ENCODE measurements at regions not wholly inside any gene's neighbourhood (a gene's known extent, or its start where the extent isn't known, plus 50 kb on each side); places are given as distances from the start of the nearest gene placed in this dataset.
"Not testable (repeated sequence)": the region's sequence is repeated elsewhere in the genome, so short reads cannot be mapped to it uniquely, and the experiment has no call there.

GRCh38 chr9:81069923-81070322, 619.4 kb downstream of the TLE1 start:
- TF ChIP-seq Cebpa-rat (IDR thresholded peaks at IDR 0.05) = no peak
- Histone ChIP-seq H3K4me2 (no peak overlapping the region), H3K27ac (no peak overlapping the region), H3K4me3 (no peak overlapping the region), H3K4me1 (no peaks in the 10 kb centered on the region; a peak in 1 of 20 replicates), H3K9me3 (replicated peaks in 1 of 11) (peaks cover 2 to 28% (median 9%) of the 10 kb centered on the region in 11 experiments; a peak in 16 of 22 replicates), H3K27me3 (no peaks in the 10 kb centered on the region), H3K36me3 (no peaks in the 10 kb centered on the region), H4K20me1 (no peaks in the 10 kb centered on the region), H3K9ac (no peak overlapping the region)

- H3K9me3 ChIP-seq (replicated peaks in 1 of 11) = peaks cover 9 to 35% (median 14%) of the 10 kb centered on the region in 11 experiments
- no peak for TF ChIP-seq Cebpa-rat (IDR thresholded peaks at IDR 0.05)
- H3K4me3 ChIP-seq = no peak overlapping the region
- H3K9ac ChIP-seq = no peak overlapping the region
- H3K36me3 ChIP-seq = no peaks in the 10 kb centered on the region
- H3K4me2 ChIP-seq = no peak overlapping the region
- H3K27me3 ChIP-seq = no peaks in the 10 kb centered on the region
- no peaks in the 10 kb centered on the region; a peak in 1 of 20 replicates for H3K4me1 ChIP-seq
- H3K27ac ChIP-seq = no peak overlapping the region
- H4K20me1 ChIP-seq = no peaks in the 10 kb centered on the region
Observed at GRCh38 chr9:81069038-81069795, 620.1 kb downstream of the TLE1 start.

- H3K36me3 ChIP-seq = peaks cover 0 to 11% (median 0%) of the 10 kb centered on the region in 11 experiments; a peak in 3 of 22 replicates
- H4K20me1 ChIP-seq, H3K27ac ChIP-seq, H3K9ac ChIP-seq, H3K4me2 ChIP-seq, H3K4me1 ChIP-seq, H3K27me3 ChIP-seq: not testable (repeated sequence)
- H3K9me3 ChIP-seq (replicated peaks in 1 of 11) = peaks cover 35 to 60% (median 44%) of the 10 kb centered on the region in 11 experiments
- H3K4me3 ChIP-seq = peak overlapping the region in 4 of 10 experiments; percentile 18 to 34 (median 28); a peak in 4 of 20 replicates
Observed at GRCh38 chr9:81062995-81063394, 626.4 kb downstream of the TLE1 start.

GRCh38 chr9:81058782-81059181, 630.6 kb downstream of the TLE1 start:
- H3K4me2 ChIP-seq = no peak overlapping the region
- no peak overlapping the region for H3K9ac ChIP-seq

GRCh38 chr9:81053298-81054025, 635.9 kb downstream of the TLE1 start:
- H3K4me2 ChIP-seq = peak overlapping the region in 2 of 11 experiments; percentile 34 to 38; a peak in 3 of 22 replicates
- no peaks in the 10 kb centered on the region; a peak in 1 of 22 replicates for H3K9me3 ChIP-seq (replicated peaks in 1 of 11)
- peaks cover 0 to 4% (median 0%) of the 10 kb centered on the region in 10 experiments; a peak in 2 of 20 replicates for H3K4me1 ChIP-seq
- H3K27me3 ChIP-seq = no peaks in the 10 kb centered on the region
- H3K4me3 ChIP-seq = no peak overlapping the region
- H3K36me3 ChIP-seq = no peaks in the 10 kb centered on the region
- H3K27ac ChIP-seq = no peak overlapping the region
- H4K20me1 ChIP-seq = no peaks in the 10 kb centered on the region
- TF ChIP-seq Cebpa-rat (IDR thresholded peaks at IDR 0.05) = no peak
- no peak overlapping the region for H3K9ac ChIP-seq

More at GRCh38 chr9:81058782-81059181, 630.6 kb downstream of the TLE1 start:
- Histone ChIP-seq H3K27ac (no peak overlapping the region), H3K27me3 (no peaks in the 10 kb centered on the region; a peak in 1 of 22 replicates), H3K36me3 (peaks cover 0 to 11% (median 0%) of the 10 kb centered on the region in 11 experiments; a peak in 3 of 22 replicates), H3K4me1 (peaks cover 0 to 9% (median 3%) of the 10 kb centered on the region in 10 experiments; a peak in 4 of 20 replicates), H3K9me3 (replicated peaks in 1 of 11) (peaks cover 29 to 32% (median 30%) of the 10 kb centered on the region in 11 experiments), H3K4me3 (no peak overlapping the region), H4K20me1 (no peaks in the 10 kb centered on the region)
- no peak for TF ChIP-seq Cebpa-rat (IDR thresholded peaks at IDR 0.05)

GRCh38 chr9:81052846-81053245, 636.5 kb downstream of the TLE1 start:
- Histone ChIP-seq H4K20me1 (no peaks in the 10 kb centered on the region), H3K27me3 (no peaks in the 10 kb centered on the region), H3K9me3 (replicated peaks in 1 of 11) (no peaks in the 10 kb centered on the region; a peak in 1 of 22 replicates), H3K27ac (no peak overlapping the region), H3K4me3 (no peak overlapping the region), H3K4me1 (peaks cover 0 to 4% (median 0%) of the 10 kb centered on the region in 10 experiments; a peak in 2 of 20 replicates), H3K9ac (no peak overlapping the region), H3K36me3 (no peaks in the 10 kb centered on the region), H3K4me2 (peak overlapping the region in 2 of 11 experiments; percentile 34 to 38; a peak in 3 of 22 replicates)
- TF ChIP-seq Cebpa-rat (IDR thresholded peaks at IDR 0.05) = no peak

GRCh38 chr9:81047280-81047679, 642.1 kb downstream of the TLE1 start:
- TF ChIP-seq Cebpa-rat (IDR thresholded peaks at IDR 0.05) = no peak
- no peaks in the 10 kb centered on the region for H3K4me1 ChIP-seq
- H3K9ac ChIP-seq = no peak overlapping the region
- H3K4me3 ChIP-seq = no peak overlapping the region
- no peaks in the 10 kb centered on the region for H3K9me3 ChIP-seq (replicated peaks in 1 of 11)
- no peak overlapping the region for H3K27ac ChIP-seq
- H3K4me2 ChIP-seq = no peak overlapping the region
- H3K27me3 ChIP-seq = no peaks in the 10 kb centered on the region
- H4K20me1 ChIP-seq = no peaks in the 10 kb centered on the region
- no peaks in the 10 kb centered on the region for H3K36me3 ChIP-seq

GRCh38 chr9:81045658-81046057, 643.7 kb downstream of the TLE1 start:
- H3K9ac ChIP-seq = no peak overlapping the region
- no peak for TF ChIP-seq Cebpa-rat (IDR thresholded peaks at IDR 0.05)

GRCh38 chr9:81037889-81038288, 651.5 kb downstream of the TLE1 start:
- TF ChIP-seq Cebpa-rat (IDR thresholded peaks at IDR 0.05) = no peak
- Histone ChIP-seq H4K20me1 (no peaks in the 10 kb centered on the region), H3K9me3 (replicated peaks in 1 of 11) (no peaks in the 10 kb centered on the region)

More at GRCh38 chr9:81045658-81046057, 643.7 kb downstream of the TLE1 start:
- no peaks in the 10 kb centered on the region for H3K27me3 ChIP-seq
- no peaks in the 10 kb centered on the region for H3K36me3 ChIP-seq
- no peaks in the 10 kb centered on the region for H3K4me1 ChIP-seq
- no peaks in the 10 kb centered on the region for H4K20me1 ChIP-seq
- H3K27ac ChIP-seq = no peak overlapping the region
- no peak overlapping the region for H3K4me3 ChIP-seq
- no peaks in the 10 kb centered on the region for H3K9me3 ChIP-seq (replicated peaks in 1 of 11)
- no peak overlapping the region for H3K4me2 ChIP-seq

More at GRCh38 chr9:81037889-81038288, 651.5 kb downstream of the TLE1 start:
- Histone ChIP-seq H3K27ac (no peak overlapping the region), H3K4me2 (no peak overlapping the region), H3K4me1 (peaks cover 0 to 39% (median 21%) of the 10 kb centered on the region in 10 experiments; a peak in 13 of 20 replicates), H3K36me3 (no peaks in the 10 kb centered on the region), H3K9ac (no peak overlapping the region), H3K27me3 (no peaks in the 10 kb centered on the region), H3K4me3 (no peak overlapping the region)

All from BLaER1 treated with 17β-estradiol and CSF1 and Interleukin-3, amounts not matched to agents 10 nM and 100 nM (cell line).